ENCODE measurements at regions not wholly inside any gene's neighbourhood (a gene's known extent, or its start where the extent isn't known, plus 50 kb on each side); places are given as distances from the start of the nearest gene placed in this dataset.
"Not testable (repeated sequence)": the region's sequence is repeated elsewhere in the genome, so short reads cannot be mapped to it uniquely, and the experiment has no call there.

DNA sequence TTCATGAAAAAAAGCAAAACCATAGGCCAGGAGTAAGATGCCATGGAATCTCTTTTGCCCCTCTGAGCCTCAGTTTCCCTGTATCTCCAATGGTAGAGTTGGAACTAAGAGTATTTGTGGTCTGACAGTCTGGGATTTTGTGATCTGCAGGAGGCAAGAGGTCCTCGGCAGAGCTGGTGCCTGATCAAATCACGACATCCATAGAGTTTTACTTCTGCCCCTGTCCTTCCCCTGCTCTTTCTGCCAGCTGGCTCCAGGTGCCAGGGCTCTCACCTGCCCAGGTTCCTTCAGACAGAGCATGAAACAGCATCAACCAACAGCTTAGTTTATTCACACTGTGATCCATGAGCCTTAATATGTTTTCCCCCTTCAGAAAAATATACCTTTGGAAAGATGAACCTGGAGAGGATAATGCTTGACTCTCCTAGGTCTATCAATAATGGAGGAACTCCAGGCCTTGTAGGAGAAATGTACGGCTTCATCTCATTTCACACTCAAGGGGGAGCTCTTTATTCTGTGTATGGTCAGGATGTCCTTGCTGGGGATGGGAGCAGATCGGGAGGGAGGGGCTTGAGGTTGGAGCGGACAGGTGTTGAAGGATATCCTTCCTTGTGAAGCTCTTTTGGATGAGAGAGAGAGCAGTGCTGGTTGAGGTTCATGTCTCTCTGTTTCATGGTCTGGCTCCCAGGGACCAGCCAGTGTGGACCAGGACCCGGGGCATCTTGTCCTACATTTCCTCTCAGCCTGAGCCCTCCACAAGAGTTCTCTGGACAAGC lies 309.9 kb downstream of the RPLP1 start:
- no peak for DNase-seq (ENCODE audit: low spot score)
- intact Hi-C loops (cut with DNase I) = no loop called here

- DNase-seq (ENCODE audit: low spot score) = no peak
- intact Hi-C loops (cut with DNase I) = no loop called here
Measured at GRCh38 chr15:69763831-69764230, 311.2 kb downstream of the RPLP1 start.

DNA sequence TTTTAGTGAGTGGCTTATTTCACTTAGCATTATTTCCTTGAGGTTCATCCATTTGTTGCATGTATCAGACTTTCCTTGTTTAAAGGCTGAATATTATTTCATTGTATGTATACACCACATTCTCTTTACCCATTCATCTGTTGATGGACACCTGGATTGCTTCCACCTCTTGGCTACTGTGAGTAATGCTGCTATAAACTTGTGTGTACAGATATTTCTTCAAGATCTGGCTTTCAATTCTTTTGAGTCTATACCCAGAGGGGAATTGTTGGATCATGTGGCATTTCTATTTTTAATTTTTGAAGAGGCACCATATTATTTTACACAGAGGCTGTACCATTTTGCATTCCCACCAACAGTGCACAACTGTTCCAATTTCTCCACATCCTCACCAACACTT lies 313.5 kb downstream of the RPLP1 start:
- no peak for DNase-seq (ENCODE audit: low spot score)
- intact Hi-C loops (cut with DNase I) = no loop called here

DNA sequence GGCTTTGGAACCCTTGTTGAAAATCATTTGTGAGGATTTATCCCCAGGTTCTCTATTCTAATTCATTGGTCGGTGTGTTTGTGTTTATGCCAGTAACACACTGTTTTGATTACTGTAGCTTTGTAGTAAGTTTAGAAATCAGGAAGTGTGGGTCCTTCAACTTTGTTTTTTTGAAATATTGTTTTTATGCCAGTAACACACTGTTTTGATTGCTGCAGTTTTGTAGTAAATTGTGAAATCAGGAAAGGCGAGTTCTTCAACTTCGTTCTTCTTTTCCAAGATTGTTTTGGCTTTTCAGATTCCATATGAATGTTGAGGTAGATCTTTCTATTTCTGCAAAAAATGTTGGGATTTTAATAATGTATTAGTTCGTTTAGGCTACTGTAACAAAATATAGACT lies 314.6 kb downstream of the RPLP1 start:
- intact Hi-C loops (cut with DNase I) = no loop called here

DNA sequence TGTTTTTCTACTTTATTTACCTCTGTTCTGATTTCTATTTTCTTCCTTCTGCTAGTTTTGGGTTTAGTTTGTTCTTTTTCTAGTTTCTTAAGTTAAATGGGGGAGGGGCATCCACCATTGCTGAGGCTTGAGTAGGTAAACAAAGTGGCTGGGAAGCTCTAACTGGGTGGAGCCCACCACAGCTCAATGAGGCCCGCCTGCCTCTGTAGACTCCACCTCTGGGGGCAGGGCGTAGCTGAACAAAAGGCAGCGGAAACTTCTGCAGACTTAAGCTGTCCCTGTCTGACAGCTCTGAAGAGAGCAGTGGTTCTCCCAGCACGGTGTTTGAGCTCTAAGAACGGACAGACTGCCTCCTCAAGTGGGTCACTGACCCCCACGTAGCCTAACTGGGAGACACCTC lies 316.7 kb downstream of the RPLP1 start:
- intact Hi-C loops (cut with DNase I) = not testable (repeated sequence)

More for the DNA sequence above, 314.6 kb downstream of the RPLP1 start:
- DNase-seq (ENCODE audit: low spot score) = no peak

DNA sequence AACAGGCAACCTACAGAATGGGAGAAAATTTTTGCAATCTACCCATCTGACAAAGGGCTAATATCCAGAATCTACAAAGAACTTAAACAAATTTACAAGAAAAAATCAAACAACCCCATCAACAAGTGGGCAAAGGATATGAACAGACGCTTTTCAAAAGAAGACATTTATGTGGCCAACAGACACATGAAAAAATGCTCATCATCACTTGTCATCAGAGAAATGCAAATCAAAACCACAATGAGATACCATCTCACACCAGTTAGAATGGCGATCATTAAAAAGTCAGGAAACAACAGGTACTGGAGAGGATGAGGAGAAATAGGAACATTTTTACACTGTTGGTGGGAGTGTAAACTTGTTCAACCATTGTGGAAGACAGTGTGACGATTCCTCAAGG lies 321.6 kb downstream of the RPLP1 start:
- intact Hi-C loops (cut with DNase I); DNase-seq (ENCODE audit: low spot score): not testable (repeated sequence)

More for the DNA sequence above, 316.7 kb downstream of the RPLP1 start:
- not testable (repeated sequence) for DNase-seq (ENCODE audit: low spot score)

DNA sequence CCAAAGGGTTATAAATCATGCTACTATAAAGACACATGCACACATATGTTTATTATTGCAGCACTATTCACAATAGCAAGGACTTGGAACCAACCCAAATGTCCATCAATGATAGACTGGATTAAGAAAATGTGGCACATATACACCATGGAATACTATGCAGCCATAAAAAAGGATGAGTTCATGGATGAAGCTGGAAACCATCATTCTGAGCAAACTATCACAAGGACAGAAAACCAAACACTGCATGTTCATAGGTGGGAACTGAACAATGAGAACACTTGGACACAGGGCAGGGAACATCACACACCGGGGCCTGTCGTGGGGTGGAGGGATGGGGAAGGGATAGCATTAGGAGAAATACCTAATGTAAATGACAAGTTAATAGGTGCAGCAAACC lies 322.1 kb downstream of the RPLP1 start:
- DNase-seq (ENCODE audit: low spot score); intact Hi-C loops (cut with DNase I): not testable (repeated sequence)

- intact Hi-C loops (cut with DNase I) = no loop called here
Measured at GRCh38 chr15:69777356-69777755, 320.4 kb downstream of the TLE3 start.

DNA sequence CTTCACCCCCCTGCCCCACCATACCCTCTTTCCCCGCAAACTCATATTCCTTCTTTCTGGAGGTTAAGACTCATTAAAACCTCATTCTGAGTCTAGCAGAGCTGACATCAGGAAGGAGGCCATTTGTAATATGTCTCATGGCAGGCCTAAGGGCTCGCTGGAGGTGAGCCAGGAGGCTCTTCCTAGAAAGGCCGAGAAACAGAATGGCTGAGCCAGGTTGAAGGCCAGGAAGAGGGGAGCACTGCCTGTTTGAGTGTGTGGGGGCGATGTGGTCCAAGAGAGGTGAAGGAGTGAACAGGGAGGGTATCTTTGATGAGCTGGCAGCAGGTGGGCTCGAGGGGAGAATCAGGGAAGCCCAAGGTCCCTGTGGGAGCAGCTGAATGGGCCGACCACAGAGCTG lies 317.3 kb downstream of the TLE3 start:
- intact Hi-C loops (cut with DNase I) = no loop called here
- DNase-seq (ENCODE audit: low spot score) = no peak

More at GRCh38 chr15:69777356-69777755, 320.4 kb downstream of the TLE3 start:
- no peak for DNase-seq (ENCODE audit: low spot score)

- intact Hi-C loops (cut with DNase I) = no loop called here
Measured at GRCh38 chr15:69780981-69781380, 316.7 kb downstream of the TLE3 start.

GRCh38 chr15:69781411-69782125 lies 316.1 kb downstream of the TLE3 start:
- DNase-seq (ENCODE audit: low spot score) = no peak
- intact Hi-C loops (cut with DNase I) = no loop called here

More at GRCh38 chr15:69780981-69781380, 316.7 kb downstream of the TLE3 start:
- no peak for DNase-seq (ENCODE audit: low spot score)

GRCh38 chr15:69782139-69782658 lies 315.5 kb downstream of the TLE3 start:
- intact Hi-C loops (cut with DNase I) = no loop called here
- DNase-seq (ENCODE audit: low spot score) = no peak

GRCh38 chr15:69782809-69783208 lies 314.9 kb downstream of the TLE3 start:
- no peak for DNase-seq (ENCODE audit: low spot score)
- intact Hi-C loops (cut with DNase I) = no loop called here

DNA sequence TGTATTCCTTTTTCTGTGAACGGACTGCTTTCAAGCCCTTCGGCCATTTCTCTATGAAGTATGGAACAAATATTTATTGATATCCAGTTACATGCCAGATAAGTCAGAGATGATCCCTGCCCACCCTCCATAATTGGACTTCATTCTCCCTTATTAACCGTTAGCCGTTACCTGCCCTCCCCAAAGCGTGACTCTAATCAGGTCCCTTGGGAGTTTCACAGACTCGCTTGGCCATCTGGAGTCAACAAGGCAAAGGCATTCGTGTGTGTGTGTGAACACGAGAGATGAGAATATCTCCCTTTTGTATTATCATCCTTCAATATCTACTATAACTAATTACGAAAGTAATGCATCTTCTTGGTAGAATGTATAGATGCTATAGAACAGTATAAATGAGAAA lies 314.5 kb downstream of the TLE3 start:
- intact Hi-C loops (cut with DNase I) = no loop called here
- DNase-seq (ENCODE audit: low spot score) = no peak

DNA sequence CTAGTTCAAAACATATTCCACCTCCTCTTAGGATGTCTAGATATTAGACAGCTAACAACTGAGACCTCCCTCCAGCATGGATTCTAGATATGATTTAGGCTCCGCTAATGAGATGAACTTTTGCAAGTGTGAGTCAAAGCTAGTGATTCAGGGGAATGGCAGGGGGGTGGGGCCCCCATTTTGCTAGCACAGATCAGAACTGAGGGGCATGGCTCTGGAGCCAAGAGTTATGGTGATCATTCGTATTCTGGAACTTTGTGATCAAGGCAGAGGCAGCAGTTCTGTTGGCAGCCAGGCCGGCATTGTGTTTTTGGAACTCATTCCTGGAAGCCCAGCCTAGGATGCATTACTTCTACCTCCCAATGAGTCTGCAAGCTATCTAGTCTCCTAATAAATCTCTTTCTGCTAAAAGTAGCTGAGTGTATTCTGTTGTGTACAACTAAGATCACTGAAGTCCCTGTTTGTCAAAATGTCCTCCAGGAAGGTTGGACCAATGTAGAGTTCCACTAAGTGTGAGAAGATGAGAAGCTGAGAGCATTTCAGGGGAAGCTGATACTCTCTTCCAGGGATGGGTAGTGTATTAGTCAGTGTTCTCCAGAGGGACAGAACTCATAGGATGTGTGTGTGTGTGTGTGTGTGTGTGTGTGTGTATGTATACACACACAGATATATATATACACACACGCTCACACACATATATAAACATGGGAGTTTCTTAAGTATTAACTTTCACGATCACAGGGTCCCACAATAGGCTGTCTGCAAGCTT lies 312.7 kb downstream of the TLE3 start:
- intact Hi-C loops (cut with DNase I) = no loop called here
- DNase-seq (ENCODE audit: low spot score) = no peak

- intact Hi-C loops (cut with DNase I) = no loop called here
- DNase-seq (ENCODE audit: low spot score) = no peak
Measured at GRCh38 chr15:69786136-69786701, 311.5 kb downstream of the TLE3 start.

DNA sequence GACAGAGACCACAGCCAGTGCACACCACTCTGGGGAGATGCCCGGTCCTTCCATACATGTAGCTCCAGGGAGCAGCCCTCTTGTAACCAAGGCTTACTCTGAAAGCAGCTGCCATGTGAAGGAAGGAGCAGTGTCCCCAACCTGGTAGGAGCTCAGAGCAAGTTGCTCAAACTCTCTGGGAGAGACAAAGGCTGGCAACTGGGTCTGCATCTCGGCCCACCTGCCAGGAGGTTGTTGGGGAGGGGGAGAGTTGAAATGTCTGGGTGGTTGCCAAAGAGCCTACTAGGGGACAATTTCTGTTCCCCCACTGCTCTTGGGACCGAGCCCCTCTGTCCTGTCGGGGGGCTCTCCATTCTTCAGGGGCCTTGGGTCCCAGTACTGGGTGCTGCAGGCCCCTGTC lies 309.9 kb downstream of the TLE3 start:
- DNase-seq (ENCODE audit: low spot score) = no peak
- intact Hi-C loops (cut with DNase I) = no loop called here

- no peak for DNase-seq (ENCODE audit: low spot score)
- intact Hi-C loops (cut with DNase I) = loop anchor here (5.0 kb wide), 1 partner anchor 142 kb away; no protein-coding TSS in a partner anchor
Measured at GRCh38 chr15:69789648-69790393, 307.9 kb downstream of the TLE3 start.

DNA sequence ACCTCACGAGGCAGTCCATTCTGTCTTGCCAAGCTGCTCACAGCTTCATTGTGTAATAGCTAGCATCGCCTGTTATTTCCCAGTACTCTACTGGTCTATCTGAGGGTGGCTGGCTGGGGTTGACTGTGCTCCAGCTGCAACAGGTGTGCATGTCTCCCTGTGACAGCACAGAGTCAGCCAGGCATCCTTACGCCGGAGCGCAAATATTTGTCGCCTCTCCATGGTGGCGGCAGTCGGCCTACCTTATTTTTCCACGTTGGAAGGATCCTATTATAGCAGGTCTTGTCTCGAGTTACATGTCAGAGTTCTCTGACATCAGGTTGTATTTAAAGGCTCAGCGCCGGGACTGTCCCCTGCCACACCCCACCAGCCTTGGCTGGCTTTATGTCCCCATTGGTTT lies 307.1 kb downstream of the TLE3 start:
- intact Hi-C loops (cut with DNase I) = loop anchor here (5.0 kb wide), 1 partner anchor 142 kb away; no protein-coding TSS in a partner anchor
- DNase-seq (ENCODE audit: low spot score) = no peak
